Islet of Langerhans (tissue), 1 donor: ENCODE measurements at regions not wholly inside any gene's neighbourhood (a gene's known extent, or its start where the extent isn't known, plus 50 kb on each side); places are given as distances from the start of the nearest gene placed in this dataset.
A peak's percentile ranks its signal among the peaks of the same experiment; 100 is the strongest.

Experiments used
- FAIRE-seq: peaks from one replicate; lab custom pipeline; 2011; peaks lifted over from hg19 to GRCh38; lab: Jason Lieb, UNC

GRCh38 chr18:39780774-39781173 is 2174.3 kb upstream of the PIK3C3 start:
- no peak for FAIRE-seq

- no peak for FAIRE-seq
These were observed 2175.1 kb upstream of the PIK3C3 start for GRCh38 chr18:39779926-39780325.

GRCh38 chr18:39776766-39777165 is 2178.3 kb upstream of the PIK3C3 start:
- FAIRE-seq = no peak

GRCh38 chr18:39774957-39775598 is 2180.0 kb upstream of the PIK3C3 start:
- no peak for FAIRE-seq

- no peak for FAIRE-seq
These were observed 2181.4 kb upstream of the PIK3C3 start for GRCh38 chr18:39773646-39774045.

- no peak for FAIRE-seq
These were observed 2182.7 kb upstream of the PIK3C3 start for GRCh38 chr18:39772155-39772919.

GRCh38 chr18:39770399-39770798 is 2184.6 kb upstream of the PIK3C3 start:
- no peak for FAIRE-seq

GRCh38 chr18:39764873-39765272 is 2190.2 kb upstream of the PIK3C3 start:
- no peak for FAIRE-seq

GRCh38 chr18:39761273-39761672 is 2193.8 kb upstream of the PIK3C3 start:
- no peak for FAIRE-seq

- no peak for FAIRE-seq
These were observed 2194.3 kb upstream of the CELF4 start for GRCh38 chr18:39759926-39760325.

GRCh38 chr18:39753178-39753577 is 2187.6 kb upstream of the CELF4 start:
- no peak for FAIRE-seq

GRCh38 chr18:39752351-39752750 is 2186.8 kb upstream of the CELF4 start:
- FAIRE-seq = no peak

GRCh38 chr18:39751921-39752320 is 2186.3 kb upstream of the CELF4 start:
- no peak for FAIRE-seq

- peak; percentile 84 for FAIRE-seq
These were observed 2185.6 kb upstream of the CELF4 start for GRCh38 chr18:39751161-39751560.

- no peak for FAIRE-seq
These were observed 2183.6 kb upstream of the CELF4 start for GRCh38 chr18:39749154-39749553.

GRCh38 chr18:39748727-39749126 is 2183.1 kb upstream of the CELF4 start:
- FAIRE-seq = no peak

GRCh38 chr18:39746201-39746600 is 2180.6 kb upstream of the CELF4 start:
- FAIRE-seq = no peak

GRCh38 chr18:39743463-39743862 is 2177.9 kb upstream of the CELF4 start:
- FAIRE-seq = no peak

GRCh38 chr18:39741755-39742466 is 2176.3 kb upstream of the CELF4 start:
- FAIRE-seq = peak; percentile 38

- no peak for FAIRE-seq
These were observed 2172.3 kb upstream of the CELF4 start for GRCh38 chr18:39737869-39738268.

GRCh38 chr18:39732918-39733317 is 2167.3 kb upstream of the CELF4 start:
- no peak for FAIRE-seq

GRCh38 chr18:39730606-39731005 is 2165.0 kb upstream of the CELF4 start:
- no peak for FAIRE-seq

GRCh38 chr18:39724652-39725051 is 2159.1 kb upstream of the CELF4 start:
- FAIRE-seq = no peak
